ENCODE measurements at regions not wholly inside any gene's neighbourhood (a gene's known extent, or its start where the extent isn't known, plus 50 kb on each side); places are given as distances from the start of the nearest gene placed in this dataset.
"Not testable (repeated sequence)": the region's sequence is repeated elsewhere in the genome, so short reads cannot be mapped to it uniquely, and the experiment has no call there.

GRCh38 chr3:110998766-110999165 is 72.8 kb upstream of the NECTIN3 start:
- not testable (repeated sequence) for DNase-seq (ENCODE audit: low read depth in 2 of 2)

GRCh38 chr3:111006485-111006884 is 65.1 kb upstream of the NECTIN3 start:
- not testable (repeated sequence) for DNase-seq (ENCODE audit: low read depth in 2 of 2)

- DNase-seq (ENCODE audit: low read depth in 2 of 2), result no peak
Observed at GRCh38 chr3:111012388-111013248, 59.0 kb upstream of the NECTIN3 start.
